GM12872 (cell line): ENCODE measurements at regions not wholly inside any gene's neighbourhood (a gene's known extent, or its start where the extent isn't known, plus 50 kb on each side); places are given as distances from the start of the nearest gene placed in this dataset.

Source experiments
- TF ChIP-seq, protein P1 (sequence below): IDR thresholded peaks from 3 replicates; pipeline ENCODE4 v1.5.1; 2011; ENCODE audit warnings: low read depth, mild to moderate bottlenecking, low read length, moderate library complexity; ENCODE audit not compliant: insufficient read depth

DNA sequence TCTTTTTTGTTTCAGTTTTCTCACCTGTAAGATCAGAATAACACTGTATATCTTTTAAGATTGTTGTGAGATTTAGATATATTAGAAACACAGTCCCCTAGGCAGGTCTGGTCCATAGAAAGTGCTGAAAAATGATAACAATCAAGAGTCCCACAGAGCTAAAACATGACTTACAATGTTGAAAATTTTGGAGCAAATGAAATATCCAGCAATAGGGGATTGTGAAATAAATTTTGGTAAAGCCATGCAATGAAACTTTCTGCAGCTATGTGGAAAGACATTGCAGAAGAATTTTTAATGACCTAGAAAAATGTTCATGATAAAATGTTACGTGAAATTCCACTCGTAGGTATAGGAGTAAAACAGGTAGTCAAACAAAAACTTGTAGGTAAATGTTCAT, 127.6 kb upstream of the SERPINE2 start:
- TF ChIP-seq, protein P1, sequence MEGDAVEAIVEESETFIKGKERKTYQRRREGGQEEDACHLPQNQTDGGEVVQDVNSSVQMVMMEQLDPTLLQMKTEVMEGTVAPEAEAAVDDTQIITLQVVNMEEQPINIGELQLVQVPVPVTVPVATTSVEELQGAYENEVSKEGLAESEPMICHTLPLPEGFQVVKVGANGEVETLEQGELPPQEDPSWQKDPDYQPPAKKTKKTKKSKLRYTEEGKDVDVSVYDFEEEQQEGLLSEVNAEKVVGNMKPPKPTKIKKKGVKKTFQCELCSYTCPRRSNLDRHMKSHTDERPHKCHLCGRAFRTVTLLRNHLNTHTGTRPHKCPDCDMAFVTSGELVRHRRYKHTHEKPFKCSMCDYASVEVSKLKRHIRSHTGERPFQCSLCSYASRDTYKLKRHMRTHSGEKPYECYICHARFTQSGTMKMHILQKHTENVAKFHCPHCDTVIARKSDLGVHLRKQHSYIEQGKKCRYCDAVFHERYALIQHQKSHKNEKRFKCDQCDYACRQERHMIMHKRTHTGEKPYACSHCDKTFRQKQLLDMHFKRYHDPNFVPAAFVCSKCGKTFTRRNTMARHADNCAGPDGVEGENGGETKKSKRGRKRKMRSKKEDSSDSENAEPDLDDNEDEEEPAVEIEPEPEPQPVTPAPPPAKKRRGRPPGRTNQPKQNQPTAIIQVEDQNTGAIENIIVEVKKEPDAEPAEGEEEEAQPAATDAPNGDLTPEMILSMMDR, result no peak

DNA sequence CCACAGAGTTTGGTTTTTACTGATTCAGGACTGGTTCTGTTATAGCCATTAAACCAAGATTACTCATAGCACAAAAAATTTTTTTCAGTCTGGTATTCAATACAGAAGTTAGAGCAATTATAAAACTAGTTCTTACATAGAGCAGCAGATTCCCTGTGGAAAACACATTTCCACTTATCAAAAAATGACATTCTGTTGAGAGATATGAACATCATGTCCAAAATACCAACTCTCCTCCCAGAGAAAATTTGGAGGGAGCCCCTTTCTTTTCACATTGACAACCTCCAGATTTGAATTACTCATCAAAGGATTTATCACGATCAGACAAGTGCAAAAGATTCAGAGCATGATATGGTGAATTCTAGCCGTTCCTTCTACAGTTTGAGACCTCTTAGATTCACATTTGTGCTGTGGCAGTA, 126.8 kb upstream of the SERPINE2 start:
- TF ChIP-seq, protein P1, result no peak

DNA sequence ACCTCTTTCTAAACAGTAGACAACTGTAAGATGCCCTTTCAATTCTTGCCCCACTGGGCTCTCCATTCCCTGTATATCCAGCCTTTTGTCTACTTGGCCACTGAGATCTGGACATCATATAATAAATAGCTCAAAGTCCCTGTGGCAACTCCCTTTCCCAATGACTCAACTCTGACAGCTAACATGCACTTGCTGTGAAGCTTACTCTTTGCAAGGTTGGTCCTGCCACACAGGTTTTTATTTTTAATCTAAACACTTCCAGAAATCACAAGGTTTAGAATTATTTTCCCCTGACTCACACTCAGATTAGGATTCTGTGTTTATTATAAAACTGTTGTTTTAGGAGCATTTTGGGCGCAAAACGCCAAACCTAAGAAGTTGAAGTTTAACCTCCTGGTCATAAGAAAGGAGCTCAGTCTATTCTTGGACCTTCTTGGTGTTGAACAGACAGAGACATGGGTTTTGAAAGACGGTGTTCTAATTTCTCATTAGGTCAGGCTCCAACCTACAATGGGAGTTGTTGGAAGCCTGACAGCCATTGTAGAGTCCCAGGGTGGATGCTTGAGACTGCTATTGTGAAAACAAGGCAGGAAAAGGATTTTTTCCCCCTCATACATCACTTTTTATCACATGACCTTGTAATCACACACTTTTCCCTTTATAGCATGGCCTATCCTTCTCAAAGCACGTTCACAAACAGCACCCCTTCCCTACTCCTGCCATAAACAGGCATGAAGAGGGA, 124.7 kb upstream of the SERPINE2 start:
- TF ChIP-seq, protein P1, result no peak

DNA sequence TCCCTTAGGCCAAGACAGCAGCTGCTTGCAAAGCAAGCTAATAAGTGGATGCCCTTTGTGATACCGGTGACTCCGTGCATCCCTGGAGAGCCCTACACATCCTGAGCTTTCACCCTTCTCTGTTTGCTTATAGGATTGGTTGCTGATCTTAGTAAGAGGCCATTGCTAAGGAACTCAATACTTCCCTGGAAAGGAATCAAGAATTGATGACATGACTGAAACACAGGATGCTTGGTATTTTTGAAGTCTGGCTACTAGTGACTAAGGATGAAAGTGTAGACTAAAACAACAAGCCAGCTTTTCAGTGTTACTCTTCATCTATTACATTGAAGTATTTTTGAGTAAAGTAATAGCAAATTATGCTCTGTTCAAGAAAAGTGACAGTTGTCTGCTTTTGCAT, 123.0 kb upstream of the SERPINE2 start:
- TF ChIP-seq, protein P1, result no peak

DNA sequence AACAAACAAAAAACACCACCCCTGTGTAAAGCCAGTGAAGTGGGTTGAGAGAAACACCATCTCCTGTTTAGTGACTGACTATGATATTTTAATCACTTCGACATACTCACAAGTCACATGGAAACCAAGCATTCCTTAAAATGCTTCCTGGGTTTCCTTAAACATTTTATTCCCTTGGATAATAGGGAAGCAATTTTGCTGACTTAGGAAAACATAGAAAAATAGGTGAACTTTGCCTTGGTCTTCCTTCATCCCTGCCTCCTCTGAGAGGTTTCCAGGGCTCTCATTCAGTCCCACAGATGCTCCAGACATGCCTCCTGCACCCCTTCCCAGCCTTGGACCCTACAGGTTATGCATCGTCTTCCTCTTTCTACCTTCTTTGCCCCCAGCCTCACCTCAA, 122.6 kb upstream of the SERPINE2 start:
- TF ChIP-seq, protein P1, result no peak

DNA sequence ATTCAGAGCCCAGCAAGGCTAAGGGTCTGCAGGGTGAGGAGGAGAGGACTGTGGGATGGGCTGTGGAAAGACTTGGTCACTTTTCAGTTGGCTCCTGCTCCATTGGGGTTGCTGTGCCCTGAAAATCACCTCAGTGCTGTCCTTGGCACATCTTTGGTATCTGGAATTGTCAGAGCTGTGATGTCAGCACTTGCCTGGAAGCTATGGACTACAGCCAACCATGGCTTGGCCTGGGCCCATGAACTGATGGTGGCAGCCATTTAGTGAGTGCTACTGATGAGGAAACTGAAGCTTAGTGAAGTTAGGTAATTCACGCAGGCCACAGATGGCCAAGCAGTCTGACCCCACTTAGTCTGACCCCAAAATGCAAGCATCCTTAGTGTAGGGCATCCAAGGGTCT, 121.8 kb upstream of the SERPINE2 start:
- TF ChIP-seq, protein P1, result no peak

DNA sequence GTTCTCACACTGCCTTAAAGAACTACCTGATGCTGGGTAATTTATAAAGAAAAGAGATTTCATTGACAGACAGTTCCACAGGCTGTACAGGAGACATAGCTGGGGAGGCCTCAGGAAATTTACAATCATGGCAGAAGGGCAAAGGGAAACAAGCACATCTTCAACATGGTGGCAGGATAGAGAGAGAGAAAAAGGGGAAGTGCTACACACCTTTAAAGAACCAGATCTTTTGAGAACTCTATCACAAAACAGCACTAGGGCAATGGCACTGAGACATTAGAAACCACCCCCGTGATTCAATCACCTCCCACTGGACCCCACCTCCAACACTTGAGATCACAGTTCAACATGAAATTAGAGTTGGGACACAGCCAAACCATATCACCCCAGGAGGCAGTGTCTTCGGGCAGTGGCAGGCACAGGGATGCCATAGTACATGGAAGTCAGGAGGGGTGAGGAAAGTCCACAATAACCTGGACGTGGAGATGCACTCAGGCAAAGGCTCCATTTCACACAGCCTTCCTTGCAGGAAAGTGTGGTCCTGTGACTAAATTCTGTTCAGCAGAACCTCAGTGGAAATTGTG, 120.4 kb upstream of the SERPINE2 start:
- TF ChIP-seq, protein P1, result no peak
